CD4-positive, alpha-beta T cell treated with Interleukin-15 for 4 hours (primary cell): ENCODE measurements at regions not wholly inside any gene's neighbourhood (a gene's known extent, or its start where the extent isn't known, plus 50 kb on each side); places are given as distances from the start of the nearest gene placed in this dataset.

Experiments
- DNase-seq: peaks from one replicate; pipeline ENCODE4 v3.0.0-alpha.2; 2020; ENCODE audit warnings: low spot score

DNA sequence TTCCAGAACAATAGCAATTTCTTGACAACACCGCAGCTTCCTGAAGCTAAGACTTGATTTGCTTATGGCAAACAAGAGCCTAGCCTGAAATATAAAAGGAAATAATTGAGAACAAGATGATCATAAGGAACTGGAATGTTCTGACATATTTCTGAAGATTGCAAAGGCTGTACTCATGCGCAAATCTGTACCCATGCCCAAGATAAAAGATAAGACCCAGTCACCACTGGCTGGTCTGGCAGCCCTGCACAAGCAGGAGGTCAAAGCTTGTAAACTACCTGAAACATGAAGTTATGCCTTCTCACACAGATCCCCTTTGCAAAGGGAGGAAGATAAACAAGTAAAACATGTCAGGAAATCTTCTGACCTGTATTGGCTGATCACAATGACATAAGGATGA, 160.8 kb upstream of the GYPC start:
- no peak for DNase-seq

DNA sequence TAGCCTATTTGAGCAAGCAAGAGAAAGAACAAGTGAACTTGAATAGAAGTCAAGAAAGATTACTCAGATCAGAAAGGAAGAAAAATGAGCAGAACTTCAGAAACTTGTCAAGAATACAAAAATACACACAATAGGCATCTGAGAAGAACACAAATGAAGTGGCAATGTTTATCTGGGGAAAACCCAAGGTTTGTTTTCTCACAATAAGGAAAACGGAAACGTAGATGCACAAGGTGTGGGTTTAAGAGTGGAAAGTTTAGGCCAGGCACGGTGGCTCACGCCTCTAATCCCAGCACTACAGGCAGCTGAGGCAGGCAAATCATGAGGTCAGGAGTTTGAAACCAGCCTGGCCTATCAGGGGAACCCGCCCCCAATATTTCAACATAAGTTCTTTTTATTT, 159.5 kb upstream of the GYPC start:
- DNase-seq = no peak

GRCh38 chr2:126503476-126503875, 152.5 kb upstream of the GYPC start:
- DNase-seq = no peak

- no peak for DNase-seq
These were observed 151.0 kb upstream of the GYPC start for GRCh38 chr2:126504949-126505348.

DNA sequence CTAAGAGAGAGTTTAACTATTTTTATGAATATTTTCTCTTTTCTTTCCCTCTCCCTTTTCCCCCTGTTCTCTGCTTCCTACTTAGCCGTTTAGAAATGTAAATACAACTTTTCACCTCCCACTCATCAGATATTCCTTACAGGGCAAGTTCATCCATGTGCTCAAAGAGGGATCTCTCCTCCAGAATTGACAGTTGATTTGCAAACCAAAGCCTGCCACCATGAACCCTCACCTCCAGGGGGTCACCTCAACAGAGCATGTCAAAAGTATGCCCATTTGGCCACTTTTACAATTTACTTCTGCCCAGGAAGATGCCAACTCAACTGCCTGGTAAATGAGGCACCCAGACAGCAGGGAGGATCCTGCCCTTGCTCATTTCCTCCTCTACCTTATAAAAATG, 149.2 kb upstream of the GYPC start:
- no peak for DNase-seq

GRCh38 chr2:126507425-126507911, 148.5 kb upstream of the GYPC start:
- DNase-seq = no peak

GRCh38 chr2:126510356-126510755, 145.6 kb upstream of the GYPC start:
- no peak for DNase-seq

DNA sequence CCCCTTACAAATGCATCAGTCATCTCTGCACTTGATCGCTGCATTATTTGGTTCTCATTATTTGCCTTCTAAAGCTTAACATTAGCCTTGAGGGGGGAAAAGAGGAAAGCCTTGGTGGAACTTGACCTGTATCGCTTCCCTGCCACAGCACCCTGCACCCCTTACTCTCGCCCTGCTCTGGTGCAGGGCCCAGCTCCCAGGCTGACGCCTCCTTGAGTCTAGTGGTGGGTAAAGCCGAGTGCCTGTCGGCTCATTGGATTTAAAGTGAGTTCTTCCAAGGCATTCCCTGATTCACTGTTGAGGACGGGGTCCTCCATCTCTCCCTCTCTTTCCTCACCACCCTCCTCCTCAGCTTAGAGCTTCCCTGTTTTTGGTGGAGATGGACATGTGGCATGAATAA, 145.0 kb upstream of the GYPC start:
- DNase-seq = no peak

DNA sequence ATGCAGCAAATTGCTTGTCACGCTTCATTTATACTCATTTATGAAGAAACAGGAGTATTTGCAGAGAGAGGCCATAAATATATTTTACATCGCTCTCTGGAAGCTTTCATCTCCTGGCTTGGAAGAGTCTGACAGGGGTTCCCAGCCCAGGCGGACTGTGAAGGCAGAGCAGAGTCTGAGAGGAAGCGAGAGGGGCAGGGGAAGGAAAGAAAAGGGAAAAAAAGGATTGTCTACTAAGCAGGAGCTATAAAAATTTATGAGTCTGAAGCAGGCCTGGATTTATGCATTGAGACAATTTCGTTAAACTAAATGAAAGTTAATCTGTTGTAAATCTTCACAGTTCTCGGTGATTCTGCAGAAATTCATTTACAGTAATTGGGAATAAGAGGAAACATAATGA, 143.9 kb upstream of the GYPC start:
- no peak for DNase-seq

- DNase-seq = no peak
These were observed 142.9 kb upstream of the GYPC start for GRCh38 chr2:126513033-126513432.

- DNase-seq = no peak
These were observed 140.5 kb upstream of the GYPC start for GRCh38 chr2:126515471-126515870.

- DNase-seq = no peak
These were observed 137.8 kb upstream of the GYPC start for GRCh38 chr2:126518196-126518595.

DNA sequence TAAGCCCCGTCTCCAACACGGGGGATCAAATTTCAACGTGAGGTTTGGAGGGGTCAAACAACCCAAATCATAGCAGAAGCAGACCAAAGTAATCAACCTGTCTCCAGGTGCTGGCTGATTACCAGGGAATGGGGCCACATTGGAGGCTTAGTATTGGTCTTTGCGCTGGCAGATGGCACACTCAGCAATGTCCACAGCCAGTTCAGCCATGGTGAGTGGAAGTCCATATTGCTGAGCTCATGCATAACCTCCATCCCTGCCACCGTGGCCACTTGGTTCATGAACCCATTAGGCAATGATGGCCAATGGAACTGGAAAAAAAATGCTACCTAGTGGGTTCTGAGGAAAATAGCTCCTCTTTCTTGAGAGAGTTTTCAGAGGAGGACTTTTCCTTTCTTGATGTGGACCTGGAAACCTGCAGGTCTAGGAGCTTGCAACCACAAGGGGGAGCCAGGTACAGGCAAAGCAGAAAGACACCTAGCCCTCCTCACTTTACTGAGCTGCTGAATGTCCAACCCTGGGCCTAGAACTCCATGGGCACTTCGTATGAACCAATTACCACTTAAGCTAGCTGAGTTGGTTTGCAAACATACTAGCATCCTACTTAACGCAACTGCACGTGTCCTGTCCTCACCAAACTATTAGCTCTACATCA, 128.0 kb upstream of the GYPC start:
- DNase-seq = peak; percentile 68

GRCh38 chr2:126531029-126531428, 124.9 kb upstream of the GYPC start:
- no peak for DNase-seq

DNA sequence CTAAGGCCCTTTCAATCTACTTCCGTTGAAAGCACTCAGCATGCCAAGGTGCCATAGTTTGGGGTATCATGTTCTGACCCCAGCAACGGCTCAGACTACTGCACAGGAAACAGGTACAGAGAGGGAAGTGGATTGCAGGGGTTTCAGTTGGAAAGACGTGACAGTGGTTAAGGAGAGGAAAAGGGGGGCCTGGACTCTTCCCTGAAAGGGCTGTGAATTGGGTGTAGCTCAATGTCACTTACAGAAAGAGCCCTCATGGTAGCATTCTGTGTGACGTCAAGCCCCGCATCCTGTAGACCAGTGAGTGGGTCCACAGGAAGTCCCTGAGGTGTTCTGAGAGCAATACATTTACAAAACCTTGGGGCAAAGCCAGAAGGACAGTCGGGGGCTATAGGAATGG, 121.5 kb upstream of the GYPC start:
- no peak for DNase-seq

- no peak for DNase-seq
These were observed 120.5 kb upstream of the GYPC start for GRCh38 chr2:126535408-126535807.

- no peak for DNase-seq
These were observed 119.3 kb upstream of the GYPC start for GRCh38 chr2:126536605-126537200.

GRCh38 chr2:126539101-126539500, 116.9 kb upstream of the GYPC start:
- no peak for DNase-seq

GRCh38 chr2:126542247-126542646, 113.7 kb upstream of the GYPC start:
- no peak for DNase-seq

GRCh38 chr2:126543081-126543480, 112.9 kb upstream of the GYPC start:
- DNase-seq = no peak

DNA sequence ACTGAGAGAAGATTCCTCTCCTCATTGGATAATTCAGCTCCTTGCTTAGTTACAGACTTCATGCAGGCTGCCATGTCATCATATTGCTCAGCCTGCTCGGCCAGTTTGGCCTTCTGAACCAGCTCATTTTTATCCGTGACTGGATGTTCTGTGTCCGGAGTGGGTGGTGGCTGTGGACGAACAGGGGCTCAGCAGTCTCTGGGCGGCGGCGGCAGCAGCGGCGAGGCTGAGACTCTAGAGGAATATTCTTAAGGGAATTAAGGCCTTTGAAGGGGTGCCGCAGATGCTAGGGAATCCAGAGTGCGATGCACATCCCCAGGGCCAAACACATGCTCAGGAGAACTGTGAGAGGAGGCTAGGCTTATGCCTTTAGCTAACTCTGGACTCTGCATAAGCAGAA, 97.9 kb upstream of the GYPC start:
- no peak for DNase-seq

- DNase-seq = no peak
These were observed 87.2 kb upstream of the GYPC start for GRCh38 chr2:126568734-126569133.

- no peak for DNase-seq
These were observed 84.6 kb upstream of the GYPC start for GRCh38 chr2:126571403-126571802.

- DNase-seq = no peak
These were observed 80.3 kb upstream of the GYPC start for GRCh38 chr2:126575631-126576030.
